ENCODE measurements at regions not wholly inside any gene's neighbourhood (a gene's known extent, or its start where the extent isn't known, plus 50 kb on each side); places are given as distances from the start of the nearest gene placed in this dataset.

DNA sequence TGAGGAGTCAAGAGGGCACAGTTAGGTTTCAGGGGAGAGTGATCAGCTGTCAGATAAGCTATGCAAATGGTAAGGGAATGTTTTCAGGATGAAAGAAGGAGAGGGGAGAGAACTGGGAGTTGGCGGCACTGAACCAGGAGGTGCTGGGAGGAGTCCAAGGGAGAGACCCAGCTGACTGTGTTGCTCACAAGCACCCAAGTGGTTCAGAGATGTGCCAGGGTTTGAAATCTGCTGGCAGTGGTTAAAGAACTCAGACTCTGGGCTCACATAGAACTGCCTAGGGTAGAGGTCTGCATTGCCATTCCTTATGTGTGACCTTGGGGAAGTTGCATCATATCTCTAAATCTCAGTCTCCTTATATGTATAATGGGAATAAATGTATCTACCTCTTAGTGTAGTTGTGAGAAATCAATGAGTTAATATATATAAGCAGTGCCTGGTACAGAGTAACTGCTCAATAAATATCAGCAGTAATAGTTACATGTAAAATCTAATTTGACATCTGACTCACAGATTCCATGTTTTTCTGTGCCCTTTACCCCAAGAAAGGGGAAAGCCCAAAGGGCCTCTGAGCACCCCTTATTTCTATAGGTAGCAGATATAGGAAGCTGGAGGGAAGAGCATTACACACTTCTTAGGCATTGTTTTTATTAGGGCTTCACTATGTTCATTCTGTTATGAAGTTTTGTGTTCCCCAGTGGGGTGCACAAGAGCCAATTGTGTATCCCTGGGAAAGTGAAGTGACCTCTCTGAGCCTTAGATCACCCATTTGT, 66.9 kb upstream of the SESN3 start:
- no peak for DNase-seq (ENCODE audit: low read depth)
- in situ Hi-C loops (cut with HindIII; ENCODE audit: low pct_unique_long_range_greater_than_20kb, low sequenced_read_pairs) = no loop called here

DNA sequence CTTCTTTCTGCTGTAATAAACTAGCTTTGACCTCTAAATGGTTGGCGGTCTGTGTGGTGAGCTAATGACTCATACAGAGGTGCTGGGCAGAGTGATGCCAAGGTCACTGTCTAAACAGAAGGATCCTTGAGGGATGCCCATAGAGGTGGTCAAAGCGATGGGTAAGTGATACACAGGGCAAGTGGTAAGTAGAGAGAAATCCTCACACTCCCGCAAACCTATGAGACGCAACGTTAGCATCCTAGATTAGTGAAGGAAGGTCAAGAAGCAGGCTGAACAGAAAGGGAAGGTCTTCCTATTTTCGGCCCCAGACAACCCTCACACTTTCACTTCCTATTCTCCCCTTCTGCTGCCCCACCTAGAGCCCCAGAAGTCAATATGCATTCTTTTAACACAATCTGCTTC, 65.6 kb upstream of the SESN3 start:
- in situ Hi-C loops (cut with HindIII; ENCODE audit: low pct_unique_long_range_greater_than_20kb, low sequenced_read_pairs) = no loop called here
- DNase-seq (ENCODE audit: low read depth) = no peak

DNA sequence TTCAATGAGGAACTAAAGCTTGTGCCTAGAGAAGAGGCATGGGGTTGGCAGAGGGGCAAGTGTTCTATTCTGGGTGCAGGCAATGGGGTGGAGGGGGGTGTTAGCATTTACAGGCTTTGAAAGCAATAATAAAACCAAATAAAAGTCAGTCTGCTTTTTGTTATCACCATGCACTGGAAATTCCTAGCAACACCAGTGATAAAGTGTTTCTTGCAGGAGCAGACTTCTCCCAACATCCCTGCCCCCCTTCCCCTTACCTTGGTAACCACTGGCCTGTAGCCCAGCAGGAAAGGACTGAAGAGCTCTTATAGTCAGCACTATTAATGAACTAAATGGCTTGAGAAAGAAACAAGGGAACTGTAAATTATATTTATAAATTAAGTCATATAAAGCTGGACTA, 65.2 kb upstream of the SESN3 start:
- in situ Hi-C loops (cut with HindIII; ENCODE audit: low pct_unique_long_range_greater_than_20kb, low sequenced_read_pairs) = no loop called here
- DNase-seq (ENCODE audit: low read depth) = no peak

DNA sequence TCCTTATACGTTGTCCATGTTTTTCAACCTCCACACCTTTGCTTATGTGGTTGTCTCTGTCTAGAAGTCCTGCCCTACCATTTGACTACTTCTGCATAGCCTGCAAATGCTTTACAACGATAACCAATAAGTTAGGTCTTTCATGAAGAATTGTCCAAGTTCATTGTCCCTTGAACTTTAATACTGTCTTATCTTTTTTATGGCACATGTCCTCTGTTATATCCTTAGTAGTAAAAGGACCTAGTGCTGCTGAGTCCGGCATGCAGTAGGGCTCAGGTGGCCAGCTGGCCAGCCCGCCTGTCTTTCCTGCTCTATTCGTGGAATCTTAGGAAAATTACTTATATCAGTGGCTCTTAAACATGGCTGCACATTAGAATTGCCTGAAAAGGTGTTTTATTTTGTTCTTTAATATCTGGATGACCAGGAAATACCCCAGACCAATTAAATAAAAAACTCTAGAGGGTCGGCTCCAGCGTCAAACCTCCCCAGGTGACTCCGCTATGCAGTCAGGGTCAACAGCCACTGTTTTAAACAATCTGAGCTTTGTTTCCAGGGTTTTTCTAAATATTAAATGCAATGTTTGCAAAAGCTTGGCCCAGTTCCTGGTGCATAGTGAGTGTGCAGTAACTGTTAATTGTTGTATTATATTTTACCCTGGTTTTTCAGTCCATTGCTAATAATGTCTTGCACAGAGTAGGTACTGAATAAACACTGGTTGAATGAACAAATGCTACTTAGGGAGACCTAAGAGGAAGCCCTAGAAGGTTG, 64.6 kb upstream of the SESN3 start:
- no peak for DNase-seq (ENCODE audit: low read depth)
- in situ Hi-C loops (cut with HindIII; ENCODE audit: low pct_unique_long_range_greater_than_20kb, low sequenced_read_pairs) = no loop called here

DNA sequence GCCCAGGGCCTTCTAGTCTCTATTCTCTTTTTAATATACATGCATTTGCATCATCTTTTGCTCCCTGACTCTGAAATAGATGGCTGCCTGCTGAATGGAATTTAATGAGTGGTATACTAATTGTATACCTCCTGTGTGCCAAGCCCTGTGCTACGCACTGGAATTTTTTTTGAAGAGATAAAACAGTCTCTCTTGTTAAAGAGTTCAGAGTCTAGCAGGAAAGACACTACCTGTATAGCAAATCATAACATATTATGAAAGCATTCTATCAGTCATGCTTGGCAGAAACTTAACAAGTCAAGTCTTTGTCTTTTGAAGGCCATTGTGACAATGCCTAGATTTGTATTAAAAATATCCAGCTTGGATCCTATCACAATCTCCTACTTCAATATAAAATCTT, 63.7 kb upstream of the SESN3 start:
- in situ Hi-C loops (cut with HindIII; ENCODE audit: low pct_unique_long_range_greater_than_20kb, low sequenced_read_pairs) = no loop called here
- DNase-seq (ENCODE audit: low read depth) = no peak

DNA sequence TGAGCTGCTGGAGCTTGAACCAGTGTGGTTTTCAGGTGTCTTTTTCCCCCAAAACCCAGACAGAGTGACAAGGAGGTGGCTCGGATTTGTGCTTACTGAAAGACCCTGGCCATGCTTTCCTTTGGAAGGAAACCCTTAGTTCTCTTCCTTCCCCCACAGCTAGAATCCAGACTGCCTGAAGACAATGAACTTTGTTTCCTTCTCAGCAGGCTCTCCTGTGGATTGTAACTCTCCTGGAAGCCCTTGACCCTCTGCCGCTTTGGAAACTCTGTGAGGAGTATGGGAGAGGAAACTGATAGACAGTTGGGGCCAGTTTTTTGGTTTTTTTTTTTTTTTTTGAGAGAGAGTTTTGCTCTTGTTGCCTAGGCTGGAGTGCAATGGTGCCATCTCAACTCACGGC, 62.1 kb upstream of the SESN3 start:
- no peak for DNase-seq (ENCODE audit: low read depth)
- in situ Hi-C loops (cut with HindIII; ENCODE audit: low pct_unique_long_range_greater_than_20kb, low sequenced_read_pairs) = no loop called here

DNA sequence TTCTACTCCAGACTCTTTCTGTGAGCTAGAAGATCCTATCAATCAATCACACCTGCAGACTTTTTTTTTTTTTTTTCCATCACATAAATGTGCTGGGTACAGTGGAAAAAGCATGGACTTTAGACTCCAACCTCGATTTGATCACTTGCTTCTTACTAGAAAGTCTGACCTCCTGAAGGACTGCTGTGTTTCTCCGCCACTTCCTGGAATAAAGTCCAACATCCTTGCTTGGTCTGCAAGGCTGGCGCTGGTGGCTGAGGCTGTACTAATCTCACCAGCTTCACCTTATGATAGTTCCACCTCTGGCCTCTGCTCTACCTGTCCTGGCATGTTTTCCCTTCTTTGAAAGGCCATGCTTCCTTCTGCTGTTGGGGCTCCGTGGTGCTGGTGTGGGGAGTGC, 60.9 kb upstream of the SESN3 start:
- in situ Hi-C loops (cut with HindIII; ENCODE audit: low pct_unique_long_range_greater_than_20kb, low sequenced_read_pairs) = no loop called here
- DNase-seq (ENCODE audit: low read depth) = no peak

DNA sequence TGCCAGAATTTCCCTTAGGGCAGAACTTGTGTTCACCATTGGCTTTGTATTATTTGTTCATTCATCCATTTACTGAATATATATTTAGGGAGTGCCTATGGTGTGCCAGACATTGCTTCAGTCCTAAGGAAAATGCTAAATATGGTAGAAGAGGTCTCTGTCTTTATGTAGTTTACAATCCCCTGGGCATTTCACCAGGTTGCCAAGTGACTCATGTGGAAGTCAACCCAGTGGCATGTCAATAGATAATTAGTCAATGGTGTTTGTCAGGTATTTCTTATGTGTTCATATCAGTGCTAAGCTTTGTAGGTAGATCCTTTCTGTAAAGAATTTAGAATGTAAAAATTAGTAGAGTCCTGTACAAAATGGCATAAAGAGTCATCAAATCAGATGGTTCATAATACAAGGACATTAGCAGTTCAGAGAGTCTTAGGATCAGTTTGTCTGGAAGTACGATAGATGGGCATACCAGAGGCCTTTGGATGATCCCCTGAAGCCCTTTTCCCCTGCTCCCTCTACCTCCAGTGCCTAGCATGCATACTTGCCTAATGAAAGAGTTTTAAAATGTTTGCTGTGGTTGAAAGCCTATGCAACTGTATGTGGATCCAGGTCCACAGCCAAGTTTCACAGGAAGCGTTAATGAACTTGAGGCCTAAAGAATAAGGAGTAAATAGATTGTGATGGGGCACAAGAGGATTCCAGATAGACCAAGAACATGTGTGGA, 58.5 kb upstream of the SESN3 start:
- in situ Hi-C loops (cut with HindIII; ENCODE audit: low pct_unique_long_range_greater_than_20kb, low sequenced_read_pairs) = no loop called here
- DNase-seq (ENCODE audit: low read depth) = no peak

DNA sequence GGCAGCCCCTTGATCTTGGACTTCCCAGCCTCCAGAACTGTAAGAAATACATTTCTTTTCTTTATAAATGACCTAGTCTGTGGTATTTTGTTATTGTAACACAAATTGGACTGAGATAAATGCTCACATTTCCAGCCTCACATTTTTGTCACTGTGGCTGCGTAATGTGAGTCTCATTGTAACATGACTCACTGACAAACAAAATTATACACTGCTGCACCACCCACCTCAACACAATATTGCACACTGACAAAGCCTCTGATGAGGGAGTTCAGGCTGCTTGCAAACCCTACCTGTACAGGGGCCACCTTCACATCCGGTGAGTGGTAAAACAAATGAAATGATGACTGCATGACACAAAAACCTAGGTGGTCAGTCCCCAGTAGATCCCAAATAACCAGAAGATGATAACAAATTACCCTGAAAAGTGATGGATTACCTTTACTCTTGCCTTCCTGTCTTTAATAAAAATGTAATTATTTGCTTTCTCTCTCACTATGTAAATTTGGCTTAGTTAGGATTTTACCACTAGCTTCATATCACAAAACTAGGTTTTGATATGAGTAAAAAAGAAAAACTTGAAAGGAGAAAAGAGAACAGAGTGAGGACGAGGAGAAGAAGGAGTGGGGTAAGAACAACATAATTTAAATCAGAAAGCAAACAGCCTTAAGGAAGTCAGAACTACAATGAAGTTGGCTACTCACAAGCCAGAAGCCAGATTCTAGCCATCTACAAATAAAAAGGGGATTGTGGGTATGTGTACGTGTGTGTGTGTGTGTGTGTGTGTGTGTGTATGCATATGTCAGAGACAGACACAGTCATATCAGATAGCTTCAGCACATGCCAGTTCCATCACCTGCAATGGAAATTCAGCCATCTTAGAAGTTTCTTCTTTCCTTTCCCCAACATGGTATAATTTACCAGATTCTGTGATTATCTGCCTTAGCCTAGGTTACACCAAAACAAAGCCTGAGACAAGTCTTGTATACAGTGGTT, 53.4 kb upstream of the SESN3 start:
- in situ Hi-C loops (cut with HindIII; ENCODE audit: low pct_unique_long_range_greater_than_20kb, low sequenced_read_pairs) = no loop called here
- no peak for DNase-seq (ENCODE audit: low read depth)

DNA sequence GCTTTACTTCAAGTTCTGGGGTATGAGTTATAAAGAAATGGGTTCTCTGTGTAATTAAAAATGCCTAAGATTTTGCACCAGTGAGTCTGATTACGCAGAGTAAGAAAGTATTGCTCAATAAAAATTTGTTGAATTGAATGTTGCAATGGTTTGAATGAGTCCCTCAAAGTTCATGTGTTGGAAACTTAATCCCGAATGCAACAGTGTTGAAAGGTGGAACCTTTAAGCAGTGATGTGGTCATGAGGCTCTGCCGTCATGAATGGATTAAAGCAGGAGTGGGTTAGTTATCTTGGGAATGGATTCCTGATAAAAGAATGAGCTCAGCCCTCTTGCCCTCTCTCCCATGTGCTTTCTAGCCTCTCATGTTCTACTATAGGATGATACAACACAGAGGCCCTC, 52.6 kb upstream of the SESN3 start:
- no peak for DNase-seq (ENCODE audit: low read depth)
- in situ Hi-C loops (cut with HindIII; ENCODE audit: low pct_unique_long_range_greater_than_20kb, low sequenced_read_pairs) = no loop called here

DNA sequence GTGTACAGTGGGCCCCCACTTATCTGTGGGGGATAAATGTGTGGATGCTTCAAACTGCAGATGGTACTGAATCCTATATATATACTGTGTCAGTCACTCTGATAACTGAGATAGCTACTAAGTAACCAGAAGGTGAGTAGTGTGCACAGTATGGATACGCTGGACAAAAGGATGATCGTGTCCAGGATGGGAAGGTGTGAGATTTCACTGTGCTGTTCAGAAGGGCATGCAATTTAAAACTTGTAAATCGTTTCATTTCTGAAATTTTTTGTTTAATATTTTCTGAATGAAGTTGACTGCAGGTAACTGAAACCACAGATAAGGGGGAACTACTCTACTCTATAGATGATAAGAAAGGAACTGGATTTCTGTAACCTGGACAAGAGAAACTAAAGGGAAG, 52.1 kb upstream of the SESN3 start:
- in situ Hi-C loops (cut with HindIII; ENCODE audit: low pct_unique_long_range_greater_than_20kb, low sequenced_read_pairs) = no loop called here
- no peak for DNase-seq (ENCODE audit: low read depth)

DNA sequence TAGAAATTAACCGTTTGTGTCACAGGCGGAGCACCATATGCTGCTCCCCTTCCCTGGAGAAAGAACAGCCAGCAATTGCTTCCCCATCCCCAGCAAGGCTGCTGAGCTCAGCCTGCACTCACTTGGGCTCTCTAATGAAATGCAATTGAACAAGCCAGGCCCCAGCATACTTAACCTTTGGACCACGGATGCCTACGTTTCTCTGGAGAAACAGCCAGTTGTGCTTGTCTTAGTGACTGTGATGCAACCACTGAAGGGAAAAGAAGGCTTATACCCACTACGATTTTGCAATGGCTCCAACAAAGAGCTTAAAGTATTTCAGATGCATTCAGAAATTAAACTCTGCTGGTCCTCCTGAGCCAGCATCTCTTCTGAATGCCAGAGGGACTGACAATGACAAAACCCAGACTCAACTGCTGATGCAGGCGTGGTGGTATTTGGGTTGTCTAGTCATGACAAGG, 51.3 kb upstream of the SESN3 start:
- in situ Hi-C loops (cut with HindIII; ENCODE audit: low pct_unique_long_range_greater_than_20kb, low sequenced_read_pairs) = no loop called here
- no peak for DNase-seq (ENCODE audit: low read depth)

All from Caki2 (cell line).